Nephron (organoid): ENCODE measurements at regions not wholly inside any gene's neighbourhood (a gene's known extent, or its start where the extent isn't known, plus 50 kb on each side); places are given as distances from the start of the nearest gene placed in this dataset.
A peak's percentile ranks its signal among the peaks of the same experiment; 100 is the strongest.

Source experiments
- H3K27ac Mint-ChIP-seq, 3 experiments: 2 replicates each; pipeline ENCODE4 v1.8.0; 2020; ENCODE audit warnings: mixed read lengths in 3 of 3, mild to moderate bottlenecking in 2 of 3, moderate library complexity in 1 of 3
- H3K27me3 Mint-ChIP-seq: 2 replicates; pipeline ENCODE4 v1.8.0; 2021; ENCODE audit warnings: low read depth, mild to moderate bottlenecking, moderate library complexity, mixed read lengths
- H3K36me3 Mint-ChIP-seq: 2 replicates; pipeline ENCODE4 v1.8.0; 2020; ENCODE audit warnings: low read depth, mixed read lengths
- H3K4me1 Mint-ChIP-seq: 2 replicates; pipeline ENCODE4 v1.8.0; 2020; ENCODE audit warnings: mixed read lengths
- H3K4me3 Mint-ChIP-seq, 3 experiments: 2 replicates each; pipeline ENCODE4 v1.8.0; 2020; ENCODE audit warnings: mild to moderate bottlenecking in 3 of 3, mixed read lengths in 3 of 3, moderate library complexity in 2 of 3
- H3K9me3 Mint-ChIP-seq: 2 replicates; pipeline ENCODE4 v1.8.0; 2020; ENCODE audit warnings: mixed read lengths
- TF ChIP-seq, protein P1 (sequence below), 3 experiments: fragments of 200-600 bp; sonication (generic); IDR thresholded peaks; one replicate each; pipeline ENCODE4 v1.5.0; 2021; ENCODE audit warnings: antibody characterized with exemption in 3 of 3; ENCODE audit not compliant: unreplicated experiment in 3 of 3

DNA sequence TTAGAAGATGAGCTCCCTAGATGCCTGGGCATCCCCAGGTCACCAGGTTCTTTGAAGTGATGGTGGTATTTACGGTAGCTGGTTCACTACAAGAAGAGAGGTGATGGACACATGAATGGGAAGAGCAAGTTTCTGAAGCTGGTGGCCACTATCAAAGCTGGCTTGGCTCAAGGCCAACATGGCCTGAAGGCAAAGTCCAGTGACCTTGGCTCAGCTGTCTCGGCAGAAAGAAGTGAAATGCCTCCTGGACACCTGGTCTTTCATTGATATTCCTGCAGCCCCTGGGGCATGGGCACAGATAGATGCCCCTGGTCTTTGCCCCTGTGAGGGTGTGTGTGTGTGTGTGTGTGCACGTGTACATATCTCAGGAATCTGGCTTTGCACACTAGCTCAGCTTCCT, 441.8 kb upstream of the TMPO start:
- no peaks in the 10 kb centered on the region for H3K36me3 Mint-ChIP-seq
- H3K27ac Mint-ChIP-seq: no peak overlapping the region
- no peaks in the 10 kb centered on the region for H3K9me3 Mint-ChIP-seq
- no peaks in the 10 kb centered on the region for H3K27me3 Mint-ChIP-seq
- TF ChIP-seq, protein P1, sequence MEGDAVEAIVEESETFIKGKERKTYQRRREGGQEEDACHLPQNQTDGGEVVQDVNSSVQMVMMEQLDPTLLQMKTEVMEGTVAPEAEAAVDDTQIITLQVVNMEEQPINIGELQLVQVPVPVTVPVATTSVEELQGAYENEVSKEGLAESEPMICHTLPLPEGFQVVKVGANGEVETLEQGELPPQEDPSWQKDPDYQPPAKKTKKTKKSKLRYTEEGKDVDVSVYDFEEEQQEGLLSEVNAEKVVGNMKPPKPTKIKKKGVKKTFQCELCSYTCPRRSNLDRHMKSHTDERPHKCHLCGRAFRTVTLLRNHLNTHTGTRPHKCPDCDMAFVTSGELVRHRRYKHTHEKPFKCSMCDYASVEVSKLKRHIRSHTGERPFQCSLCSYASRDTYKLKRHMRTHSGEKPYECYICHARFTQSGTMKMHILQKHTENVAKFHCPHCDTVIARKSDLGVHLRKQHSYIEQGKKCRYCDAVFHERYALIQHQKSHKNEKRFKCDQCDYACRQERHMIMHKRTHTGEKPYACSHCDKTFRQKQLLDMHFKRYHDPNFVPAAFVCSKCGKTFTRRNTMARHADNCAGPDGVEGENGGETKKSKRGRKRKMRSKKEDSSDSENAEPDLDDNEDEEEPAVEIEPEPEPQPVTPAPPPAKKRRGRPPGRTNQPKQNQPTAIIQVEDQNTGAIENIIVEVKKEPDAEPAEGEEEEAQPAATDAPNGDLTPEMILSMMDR (IDR thresholded peaks at IDR 0.05; ENCODE audit: unreplicated experiment in 3 of 3): no peak
- no peaks in the 10 kb centered on the region for H3K4me1 Mint-ChIP-seq
- H3K4me3 Mint-ChIP-seq: no peak overlapping the region

DNA sequence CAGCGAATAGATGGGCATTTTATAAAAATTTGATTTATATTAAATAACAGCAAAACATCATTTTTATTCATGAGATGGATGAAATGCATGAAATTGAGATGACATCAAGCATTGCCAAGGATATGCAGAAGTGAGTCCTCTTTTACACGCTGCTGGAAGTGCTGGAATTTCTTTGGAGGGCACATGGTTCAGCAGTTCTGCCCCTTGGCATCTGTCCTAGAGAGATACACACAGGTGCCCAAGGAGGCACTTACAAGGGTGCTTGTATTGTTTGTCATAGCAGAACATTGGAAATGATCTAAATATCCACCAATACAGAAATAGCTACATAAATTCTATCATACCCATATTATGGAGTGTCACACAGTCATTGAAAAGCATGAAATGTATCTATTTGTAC, 441.1 kb upstream of the TMPO start:
- Mint-ChIP-seq H3K27me3 (no peaks in the 10 kb centered on the region), H3K4me3 (no peak overlapping the region), H3K27ac (no peak overlapping the region), H3K36me3 (no peaks in the 10 kb centered on the region), H3K9me3 (no peaks in the 10 kb centered on the region), H3K4me1 (no peaks in the 10 kb centered on the region)
- TF ChIP-seq, protein P1 (IDR thresholded peaks at IDR 0.05; ENCODE audit: unreplicated experiment in 3 of 3): no peak

DNA sequence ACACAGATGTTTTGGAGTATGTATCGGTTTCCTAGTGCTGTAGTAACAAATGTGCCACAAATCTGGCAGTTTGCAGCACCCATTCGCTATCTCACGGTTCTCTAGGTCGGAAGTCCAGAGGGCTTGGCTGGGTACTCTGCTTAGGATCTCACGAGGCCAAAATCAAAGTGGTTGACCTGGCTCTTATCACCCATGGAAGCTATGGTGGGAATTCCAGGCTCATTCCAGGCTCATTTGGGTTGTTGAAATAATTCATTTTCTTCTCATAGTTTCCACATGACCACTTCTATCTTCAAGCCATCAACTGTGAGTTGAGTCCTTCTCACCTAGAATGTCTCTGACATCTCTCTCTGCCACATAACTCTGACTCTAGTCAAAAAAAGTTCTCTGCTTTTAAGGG, 431.0 kb upstream of the TMPO start:
- no peaks in the 10 kb centered on the region for H3K27me3 Mint-ChIP-seq
- no peak overlapping the region for H3K4me3 Mint-ChIP-seq
- H3K9me3 Mint-ChIP-seq: no peaks in the 10 kb centered on the region
- peaks cover 7% of the 10 kb centered on the region for H3K4me1 Mint-ChIP-seq
- TF ChIP-seq, protein P1 (IDR thresholded peaks at IDR 0.05; ENCODE audit: unreplicated experiment in 3 of 3): no peak
- H3K36me3 Mint-ChIP-seq: no peaks in the 10 kb centered on the region
- no peak overlapping the region for H3K27ac Mint-ChIP-seq

DNA sequence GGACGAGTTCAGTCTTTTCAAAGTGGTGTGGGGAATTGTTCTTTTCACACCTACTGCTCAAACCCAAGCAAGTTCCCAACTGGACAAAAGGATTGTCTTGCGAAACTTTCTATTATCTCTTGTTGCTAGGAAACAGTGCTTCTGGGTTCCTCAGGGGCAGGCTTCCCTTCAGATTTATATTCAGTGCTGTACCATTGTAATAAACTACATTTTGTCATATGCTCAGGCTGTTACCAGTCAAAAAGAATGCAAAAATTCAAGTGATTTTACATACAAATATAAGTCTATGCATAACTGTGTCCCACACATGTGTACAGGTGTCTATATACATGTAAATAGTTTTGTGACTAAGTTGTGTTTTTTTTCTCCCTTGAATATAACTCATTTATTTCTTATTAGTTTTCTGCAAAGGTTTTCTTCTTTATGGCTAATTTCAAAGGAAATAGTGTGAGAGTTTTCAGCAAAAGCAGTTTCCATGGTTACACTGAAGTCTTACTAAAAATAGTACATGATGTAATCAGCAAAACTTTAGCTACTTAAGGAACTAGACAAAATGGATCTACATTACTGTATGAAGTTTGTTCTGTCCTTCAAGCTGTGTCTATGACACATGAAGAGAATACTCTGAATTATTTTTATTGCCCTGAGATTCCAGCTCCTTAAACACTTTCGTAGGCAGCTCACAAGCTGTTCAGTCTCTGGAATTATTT, 430.2 kb upstream of the TMPO start:
- no peaks in the 10 kb centered on the region for H3K36me3 Mint-ChIP-seq

DNA sequence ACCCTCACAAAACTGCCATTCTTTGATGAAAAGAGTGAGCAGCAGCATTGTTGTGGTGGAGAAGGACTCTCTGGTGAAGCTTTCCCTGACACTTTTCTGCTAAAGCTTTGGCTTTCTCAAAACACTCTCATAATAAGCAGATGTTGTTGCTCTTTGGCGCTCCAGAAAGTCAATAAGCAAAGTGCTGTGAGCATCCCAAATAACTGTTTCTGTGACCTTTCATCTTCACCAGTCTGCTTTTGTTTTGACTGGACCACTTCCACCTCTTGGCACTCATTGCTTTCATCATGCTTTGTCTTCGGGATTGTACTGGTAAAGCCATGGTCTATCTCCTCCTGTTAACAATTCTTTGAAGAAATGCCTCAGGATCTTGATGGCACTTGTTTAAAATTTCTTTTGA, 424.7 kb upstream of the TMPO start:
- TF ChIP-seq, protein P1 (IDR thresholded peaks at IDR 0.05; ENCODE audit: unreplicated experiment in 3 of 3): no peak
- no peaks in the 10 kb centered on the region for H3K27me3 Mint-ChIP-seq
- peaks cover 2% of the 10 kb centered on the region for H3K4me1 Mint-ChIP-seq

More for the DNA sequence above, 430.2 kb upstream of the TMPO start:
- Mint-ChIP-seq H3K27ac (peak overlapping the region; percentile 55 to 64 (median 62)), H3K4me3 (no peak overlapping the region), H3K27me3 (no peaks in the 10 kb centered on the region), H3K4me1 (peaks cover 7% of the 10 kb centered on the region), H3K9me3 (peaks cover 2% of the 10 kb centered on the region)
- TF ChIP-seq, protein P1 (IDR thresholded peaks at IDR 0.05; ENCODE audit: unreplicated experiment in 3 of 3): no peak

DNA sequence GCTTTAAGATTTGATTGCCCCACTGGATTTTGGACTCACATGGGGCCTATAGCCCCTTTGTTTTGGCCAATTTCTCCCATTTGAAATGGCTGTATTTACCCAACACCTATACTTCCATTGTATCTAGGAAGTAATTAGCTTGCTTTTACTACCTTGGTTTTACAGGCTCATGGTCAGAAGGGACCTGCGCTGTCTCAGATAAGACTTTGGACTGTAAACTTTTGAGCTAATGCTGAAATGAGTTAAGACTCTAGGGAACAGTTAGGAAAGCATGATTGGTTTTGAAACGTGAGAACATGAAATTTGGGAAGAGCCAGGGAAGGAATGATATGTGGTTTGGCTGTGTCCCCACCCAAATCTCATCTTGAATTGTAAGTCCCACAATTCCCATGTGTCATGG, 419.0 kb upstream of the TMPO start:
- Mint-ChIP-seq H3K27ac (no peak overlapping the region), H3K36me3 (peaks cover 4% of the 10 kb centered on the region)

More for the DNA sequence above, 424.7 kb upstream of the TMPO start:
- no peaks in the 10 kb centered on the region for H3K36me3 Mint-ChIP-seq
- H3K9me3 Mint-ChIP-seq: peaks cover 21% of the 10 kb centered on the region
- H3K27ac Mint-ChIP-seq: no peak overlapping the region
- no peak overlapping the region for H3K4me3 Mint-ChIP-seq

More for the DNA sequence above, 419.0 kb upstream of the TMPO start:
- Mint-ChIP-seq H3K27me3 (no peaks in the 10 kb centered on the region), H3K9me3 (peaks cover 28% of the 10 kb centered on the region), H3K4me1 (no peaks in the 10 kb centered on the region), H3K4me3 (no peak overlapping the region)
- TF ChIP-seq, protein P1 (IDR thresholded peaks at IDR 0.05; ENCODE audit: unreplicated experiment in 3 of 3): no peak
